ENCODE measurements at regions not wholly inside any gene's neighbourhood (a gene's known extent, or its start where the extent isn't known, plus 50 kb on each side); places are given as distances from the start of the nearest gene placed in this dataset.

DNA sequence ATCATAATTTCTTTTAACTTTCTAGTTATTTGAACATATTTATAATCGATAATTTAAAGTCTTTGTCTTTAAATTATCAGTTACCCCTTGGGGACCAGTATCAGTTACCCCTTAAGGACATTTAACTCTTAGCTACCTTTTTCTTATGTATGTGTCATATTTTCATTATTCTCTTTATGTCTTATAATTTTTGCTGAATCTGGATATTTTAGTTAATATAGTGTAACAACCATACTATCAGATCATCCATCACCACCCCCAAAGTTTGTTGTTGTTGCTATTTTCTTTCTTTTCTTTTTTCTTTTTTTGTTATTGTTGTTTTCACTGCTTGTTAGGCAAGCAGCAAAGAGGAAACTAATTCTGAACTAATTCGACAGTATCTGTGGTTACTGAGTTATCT, 57.0 kb upstream of the TNFSF18 start:
- TF ChIP-seq, protein P1, sequence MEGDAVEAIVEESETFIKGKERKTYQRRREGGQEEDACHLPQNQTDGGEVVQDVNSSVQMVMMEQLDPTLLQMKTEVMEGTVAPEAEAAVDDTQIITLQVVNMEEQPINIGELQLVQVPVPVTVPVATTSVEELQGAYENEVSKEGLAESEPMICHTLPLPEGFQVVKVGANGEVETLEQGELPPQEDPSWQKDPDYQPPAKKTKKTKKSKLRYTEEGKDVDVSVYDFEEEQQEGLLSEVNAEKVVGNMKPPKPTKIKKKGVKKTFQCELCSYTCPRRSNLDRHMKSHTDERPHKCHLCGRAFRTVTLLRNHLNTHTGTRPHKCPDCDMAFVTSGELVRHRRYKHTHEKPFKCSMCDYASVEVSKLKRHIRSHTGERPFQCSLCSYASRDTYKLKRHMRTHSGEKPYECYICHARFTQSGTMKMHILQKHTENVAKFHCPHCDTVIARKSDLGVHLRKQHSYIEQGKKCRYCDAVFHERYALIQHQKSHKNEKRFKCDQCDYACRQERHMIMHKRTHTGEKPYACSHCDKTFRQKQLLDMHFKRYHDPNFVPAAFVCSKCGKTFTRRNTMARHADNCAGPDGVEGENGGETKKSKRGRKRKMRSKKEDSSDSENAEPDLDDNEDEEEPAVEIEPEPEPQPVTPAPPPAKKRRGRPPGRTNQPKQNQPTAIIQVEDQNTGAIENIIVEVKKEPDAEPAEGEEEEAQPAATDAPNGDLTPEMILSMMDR (IDR thresholded peaks at IDR 0.05; ENCODE audit: insufficient read depth, low read length, poor library complexity, severe bottlenecking): no peak
- no peak for TF ChIP-seq EZH2phosphoT487 (conservative IDR thresholded peaks at IDR 0.05; ENCODE audit: low read length)
